Ovary (tissue), 3 donors: ENCODE measurements at regions not wholly inside any gene's neighbourhood (a gene's known extent, or its start where the extent isn't known, plus 50 kb on each side); places are given as distances from the start of the nearest gene placed in this dataset.

Source experiments
- POLR2A ChIP-seq: fragments of 450-650 bp; IDR thresholded peaks from one replicate; pipeline ENCODE4 v1.6.1; 2017; ENCODE audit warnings: antibody characterized with exemption, mild to moderate bottlenecking, moderate library complexity
- TF ChIP-seq, protein P1 (sequence below), 3 donors: fragments of 450-650 bp in 2 of 3; fragments of 200-600 bp in 1 of 3; IDR thresholded peaks; one replicate each; pipeline versions ENCODE4 v1.5.1 to v1.8.0; 2016 to 2022; ENCODE audit warnings: antibody characterized with exemption in 3 of 3, mild to moderate bottlenecking in 1 of 3
- donor health status: DM: no; HTN: no; CAD: no.

GRCh38 chr2:150672311-150672710 lies 184.8 kb upstream of the RND3 start:
- TF ChIP-seq POLR2A = no peak
- TF ChIP-seq, protein P1, sequence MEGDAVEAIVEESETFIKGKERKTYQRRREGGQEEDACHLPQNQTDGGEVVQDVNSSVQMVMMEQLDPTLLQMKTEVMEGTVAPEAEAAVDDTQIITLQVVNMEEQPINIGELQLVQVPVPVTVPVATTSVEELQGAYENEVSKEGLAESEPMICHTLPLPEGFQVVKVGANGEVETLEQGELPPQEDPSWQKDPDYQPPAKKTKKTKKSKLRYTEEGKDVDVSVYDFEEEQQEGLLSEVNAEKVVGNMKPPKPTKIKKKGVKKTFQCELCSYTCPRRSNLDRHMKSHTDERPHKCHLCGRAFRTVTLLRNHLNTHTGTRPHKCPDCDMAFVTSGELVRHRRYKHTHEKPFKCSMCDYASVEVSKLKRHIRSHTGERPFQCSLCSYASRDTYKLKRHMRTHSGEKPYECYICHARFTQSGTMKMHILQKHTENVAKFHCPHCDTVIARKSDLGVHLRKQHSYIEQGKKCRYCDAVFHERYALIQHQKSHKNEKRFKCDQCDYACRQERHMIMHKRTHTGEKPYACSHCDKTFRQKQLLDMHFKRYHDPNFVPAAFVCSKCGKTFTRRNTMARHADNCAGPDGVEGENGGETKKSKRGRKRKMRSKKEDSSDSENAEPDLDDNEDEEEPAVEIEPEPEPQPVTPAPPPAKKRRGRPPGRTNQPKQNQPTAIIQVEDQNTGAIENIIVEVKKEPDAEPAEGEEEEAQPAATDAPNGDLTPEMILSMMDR (IDR thresholded peaks at IDR 0.05) = no peak
